ENCODE measurements at regions not wholly inside any gene's neighbourhood (a gene's known extent, or its start where the extent isn't known, plus 50 kb on each side); places are given as distances from the start of the nearest gene placed in this dataset.

DNA sequence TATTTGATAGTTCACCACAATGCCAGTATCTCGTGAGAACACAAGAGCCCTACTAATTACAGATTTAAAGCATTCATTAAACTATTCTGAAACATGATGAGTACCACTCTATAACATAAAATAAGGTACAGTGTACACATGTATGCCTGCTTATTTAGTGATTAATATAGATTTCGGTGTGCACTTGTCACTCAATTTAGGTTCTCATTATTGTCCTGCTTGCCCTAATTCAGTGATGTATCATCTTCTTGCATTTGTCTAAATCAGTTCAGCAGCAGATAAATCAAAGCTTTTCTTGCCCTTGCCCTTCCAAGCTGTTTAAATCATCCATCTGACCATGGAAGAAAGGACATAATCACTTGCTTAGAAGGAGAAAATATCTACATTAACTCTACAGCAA lies 359.7 kb downstream of the GXYLT1 start:
- Histone ChIP-seq H3K4me3 (ENCODE audit: extremely low read depth, insufficient read depth, low read length, poor library complexity, severe bottlenecking) (no peak overlapping the region), H3K9me3 (ENCODE audit: control insufficient read depth, low read length) (no peaks in the 10 kb centered on the region), H3K36me3 (ENCODE audit: control insufficient read depth, insufficient read depth, low read length) (no peaks in the 10 kb centered on the region), H3K4me1 (ENCODE audit: control insufficient read depth, insufficient read depth, low read length, poor library complexity, severe bottlenecking) (no peaks in the 10 kb centered on the region), H3K27ac (ENCODE audit: low read depth, low read length, severe bottlenecking) (no peak overlapping the region)
- WGBS, 2 experiments (ENCODE audit: insufficient coverage in 2 of 2), result 86% methylated on average over 1 of the region's 2 CpGs; no CpG with 5 or more reads in 1 of the 2 experiments

DNA sequence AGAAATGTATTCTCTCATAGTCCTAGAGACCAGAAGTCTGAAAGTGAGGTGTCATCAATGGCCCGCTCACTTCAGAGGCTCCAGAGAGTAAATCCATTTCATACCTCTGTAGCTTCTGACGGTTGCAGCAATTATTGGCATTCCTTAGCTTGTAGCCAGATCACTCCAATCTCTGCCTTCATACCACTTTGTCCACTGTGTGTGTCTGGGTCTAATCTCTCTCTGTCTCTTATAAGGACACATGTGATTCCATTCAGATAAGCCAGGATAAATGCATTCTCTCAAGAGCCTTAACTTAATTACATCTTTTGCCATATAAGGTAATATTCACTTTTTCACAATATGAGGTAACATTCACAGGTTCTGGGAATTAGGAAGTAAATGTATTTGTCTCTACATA lies 365.7 kb downstream of the GXYLT1 start:
- Histone ChIP-seq H3K36me3 (ENCODE audit: control insufficient read depth, insufficient read depth, low read length) (no peaks in the 10 kb centered on the region), H3K4me3 (ENCODE audit: extremely low read depth, insufficient read depth, low read length, poor library complexity, severe bottlenecking) (no peak overlapping the region), H3K4me1 (ENCODE audit: control insufficient read depth, insufficient read depth, low read length, poor library complexity, severe bottlenecking) (peaks cover 14% of the 10 kb centered on the region), H3K27ac (ENCODE audit: low read depth, low read length, severe bottlenecking) (no peak overlapping the region), H3K9me3 (ENCODE audit: control insufficient read depth, low read length) (no peaks in the 10 kb centered on the region)
- WGBS, 2 experiments (ENCODE audit: insufficient coverage in 2 of 2), result 88 to 100% methylated on average over 1 to 2 of the region's 2 CpGs

DNA sequence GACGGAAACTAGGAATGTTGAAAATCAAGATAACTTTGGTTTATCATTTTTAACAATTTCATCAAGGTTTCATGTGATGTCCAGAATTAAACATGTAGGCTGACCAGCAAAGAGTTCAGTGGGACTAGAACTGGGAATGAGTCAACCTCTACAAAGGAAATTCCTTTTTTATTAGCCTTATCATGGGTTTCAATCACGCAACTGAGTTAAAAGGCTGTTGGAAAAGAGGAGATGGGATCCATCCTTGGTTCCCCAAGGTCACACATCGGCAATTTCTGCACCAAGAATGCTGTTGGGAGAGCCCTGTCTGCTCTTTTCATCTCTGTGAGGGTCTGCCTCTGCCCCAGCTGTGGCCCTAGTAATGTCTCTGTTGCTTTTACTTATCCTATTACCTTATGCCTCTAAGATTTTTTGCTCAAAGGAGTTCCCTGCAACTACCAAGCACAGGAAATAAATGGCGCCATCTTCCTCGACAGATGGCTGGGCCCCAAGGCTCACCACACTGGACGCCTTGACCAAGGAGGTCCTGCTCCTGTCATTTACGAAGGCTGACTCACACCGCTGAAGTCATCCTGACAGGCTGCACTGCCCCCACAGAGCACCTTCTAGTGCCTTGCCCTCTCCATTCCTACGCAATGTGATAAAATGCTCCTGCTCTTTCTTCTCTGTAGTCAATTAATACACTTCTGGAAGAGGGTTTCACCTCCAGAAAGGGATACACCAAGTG lies 367.4 kb downstream of the GXYLT1 start:
- Histone ChIP-seq H3K27ac (ENCODE audit: low read depth, low read length, severe bottlenecking) (no peak overlapping the region), H3K4me1 (ENCODE audit: control insufficient read depth, insufficient read depth, low read length, poor library complexity, severe bottlenecking) (peaks cover 14% of the 10 kb centered on the region), H3K9me3 (ENCODE audit: control insufficient read depth, low read length) (no peaks in the 10 kb centered on the region), H3K4me3 (ENCODE audit: extremely low read depth, insufficient read depth, low read length, poor library complexity, severe bottlenecking) (no peak overlapping the region), H3K36me3 (ENCODE audit: control insufficient read depth, insufficient read depth, low read length) (no peaks in the 10 kb centered on the region)
- WGBS, 2 experiments (ENCODE audit: insufficient coverage in 2 of 2), result 83 to 88% methylated on average over 7 to 8 of the region's 9 CpGs

DNA sequence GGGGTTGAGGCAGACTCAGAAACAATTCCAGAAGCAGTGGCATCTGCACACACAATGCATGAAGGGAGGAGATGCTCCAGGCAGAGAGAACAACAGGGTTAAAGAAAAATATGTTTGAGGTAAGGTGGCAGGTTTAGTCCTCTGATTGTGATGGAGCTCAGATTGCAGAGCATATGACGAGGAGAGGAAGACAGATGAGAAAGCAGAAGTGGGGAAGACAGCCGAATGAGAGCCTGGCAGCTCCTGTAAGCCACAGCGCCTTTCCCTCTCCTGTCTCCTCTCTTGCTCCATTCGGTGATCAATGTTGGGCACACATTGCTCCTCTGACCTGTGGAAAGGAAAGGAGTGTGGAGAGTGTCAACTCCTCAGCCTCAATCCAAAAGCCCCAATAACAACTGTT lies 372.2 kb downstream of the GXYLT1 start:
- Histone ChIP-seq H3K27ac (ENCODE audit: low read depth, low read length, severe bottlenecking) (no peak overlapping the region), H3K4me3 (ENCODE audit: extremely low read depth, insufficient read depth, low read length, poor library complexity, severe bottlenecking) (no peak overlapping the region), H3K36me3 (ENCODE audit: control insufficient read depth, insufficient read depth, low read length) (no peaks in the 10 kb centered on the region), H3K4me1 (ENCODE audit: control insufficient read depth, insufficient read depth, low read length, poor library complexity, severe bottlenecking) (peaks cover 12% of the 10 kb centered on the region), H3K9me3 (ENCODE audit: control insufficient read depth, low read length) (no peaks in the 10 kb centered on the region)
- WGBS, 2 experiments (ENCODE audit: insufficient coverage in 2 of 2), result 92 to 100% methylated on average over 1 of the region's 4 CpGs

DNA sequence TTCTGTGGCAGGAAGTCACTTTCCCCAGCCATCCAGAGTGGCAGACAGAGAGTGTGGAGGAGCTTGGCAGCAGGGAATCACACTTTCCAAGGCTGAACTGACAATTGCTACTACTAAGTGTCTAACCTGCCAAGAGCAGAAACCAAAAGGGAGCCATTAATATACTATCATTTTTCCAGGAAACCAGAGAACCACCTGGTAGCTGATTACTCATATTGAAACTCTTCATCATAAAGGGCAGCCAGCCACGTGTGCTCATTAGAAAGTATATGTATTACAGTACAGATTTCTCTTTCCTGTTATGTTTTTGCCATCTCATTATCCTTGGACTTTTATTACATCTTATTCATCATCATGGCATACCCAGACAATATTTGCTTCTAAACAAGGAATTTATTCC lies 374.9 kb downstream of the GXYLT1 start:
- Histone ChIP-seq H3K4me1 (ENCODE audit: control insufficient read depth, insufficient read depth, low read length, poor library complexity, severe bottlenecking) (no peaks in the 10 kb centered on the region), H3K36me3 (ENCODE audit: control insufficient read depth, insufficient read depth, low read length) (no peaks in the 10 kb centered on the region), H3K4me3 (ENCODE audit: extremely low read depth, insufficient read depth, low read length, poor library complexity, severe bottlenecking) (no peak overlapping the region), H3K27ac (ENCODE audit: low read depth, low read length, severe bottlenecking) (no peak overlapping the region), H3K9me3 (ENCODE audit: control insufficient read depth, low read length) (no peaks in the 10 kb centered on the region)
- no CpG with 5 or more reads among the region's 1 CpG for WGBS, 2 experiments (ENCODE audit: insufficient coverage in 2 of 2)

DNA sequence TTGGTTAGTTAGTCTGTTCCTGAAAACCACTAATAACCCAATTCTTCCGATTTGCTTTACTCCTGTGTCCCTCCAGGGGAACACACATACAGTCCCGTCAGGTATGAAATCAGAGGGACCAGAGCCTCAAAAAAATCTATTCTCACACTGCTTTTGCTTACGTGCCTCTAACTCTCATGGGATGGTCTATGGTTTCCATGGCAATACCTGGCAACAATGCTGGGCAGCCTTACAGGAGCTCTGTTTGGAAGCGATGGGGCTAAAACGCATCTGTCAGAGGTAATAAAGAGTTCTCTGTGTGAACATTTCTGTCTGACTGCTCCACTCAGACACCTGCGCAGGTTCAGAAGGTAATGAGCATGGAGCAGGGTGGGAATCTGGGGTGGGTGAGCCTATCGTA lies 376.2 kb downstream of the GXYLT1 start:
- no peaks in the 10 kb centered on the region for H3K9me3 ChIP-seq (ENCODE audit: control insufficient read depth, low read length)
- H3K27ac ChIP-seq (ENCODE audit: low read depth, low read length, severe bottlenecking), result no peak overlapping the region
- WGBS, 2 experiments (ENCODE audit: insufficient coverage in 2 of 2), result 90 to 95% methylated on average over 5 to 7 of the region's 7 CpGs
- H3K36me3 ChIP-seq (ENCODE audit: control insufficient read depth, insufficient read depth, low read length), result no peaks in the 10 kb centered on the region
- H3K4me1 ChIP-seq (ENCODE audit: control insufficient read depth, insufficient read depth, low read length, poor library complexity, severe bottlenecking), result no peaks in the 10 kb centered on the region
- no peak overlapping the region for H3K4me3 ChIP-seq (ENCODE audit: extremely low read depth, insufficient read depth, low read length, poor library complexity, severe bottlenecking)

DNA sequence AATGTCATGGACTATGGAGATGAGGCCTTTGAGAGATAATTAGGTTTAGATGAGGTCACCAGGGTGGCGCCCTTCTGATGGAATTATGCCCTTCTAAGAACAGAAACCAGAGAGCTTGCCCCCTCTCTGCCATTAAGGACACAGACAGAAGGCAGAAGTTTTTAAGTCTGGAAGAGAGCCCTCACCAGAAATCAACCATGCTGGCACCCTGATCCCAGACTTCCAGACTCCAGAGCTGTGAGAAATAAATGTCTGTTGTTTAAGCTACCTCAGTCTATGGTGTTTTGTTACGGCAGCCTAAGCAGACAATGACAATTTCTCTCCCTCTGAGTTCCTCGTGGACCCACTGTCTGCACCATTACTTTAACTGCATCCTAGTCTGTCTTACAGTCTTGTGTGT lies 382.0 kb downstream of the GXYLT1 start:
- no peak overlapping the region for H3K4me3 ChIP-seq (ENCODE audit: extremely low read depth, insufficient read depth, low read length, poor library complexity, severe bottlenecking)
- H3K4me1 ChIP-seq (ENCODE audit: control insufficient read depth, insufficient read depth, low read length, poor library complexity, severe bottlenecking), result no peaks in the 10 kb centered on the region
- no peaks in the 10 kb centered on the region for H3K9me3 ChIP-seq (ENCODE audit: control insufficient read depth, low read length)
- H3K36me3 ChIP-seq (ENCODE audit: control insufficient read depth, insufficient read depth, low read length), result no peaks in the 10 kb centered on the region
- H3K27ac ChIP-seq (ENCODE audit: low read depth, low read length, severe bottlenecking), result no peak overlapping the region
- no CpG with 5 or more reads among the region's 3 CpGs for WGBS, 2 experiments (ENCODE audit: insufficient coverage in 2 of 2)

DNA sequence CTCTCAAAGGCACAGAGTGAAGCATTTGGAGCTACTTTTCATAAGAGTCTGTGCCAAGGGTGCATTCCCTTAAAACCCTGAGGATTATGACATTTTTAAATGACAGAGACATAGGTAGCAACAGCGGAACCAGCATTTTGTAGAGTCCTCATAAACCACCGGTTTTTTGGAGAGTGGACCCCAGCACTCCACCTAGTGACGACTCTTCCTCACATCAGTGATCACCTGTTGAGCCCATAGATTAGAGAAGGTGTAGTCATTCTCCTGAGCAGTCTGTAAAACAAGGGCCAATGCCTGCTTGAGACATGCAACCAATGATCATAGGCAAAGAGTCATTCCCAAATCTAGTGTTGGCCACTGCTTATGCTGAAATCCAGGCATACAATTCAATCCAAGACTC lies 399.1 kb downstream of the GXYLT1 start:
- 74 to 91% methylated on average over 3 of the region's 3 CpGs for WGBS, 2 experiments (ENCODE audit: insufficient coverage in 2 of 2)
- no peak overlapping the region for H3K4me3 ChIP-seq (ENCODE audit: extremely low read depth, insufficient read depth, low read length, poor library complexity, severe bottlenecking)
- H3K27ac ChIP-seq (ENCODE audit: low read depth, low read length, severe bottlenecking), result no peak overlapping the region
- no peaks in the 10 kb centered on the region for H3K4me1 ChIP-seq (ENCODE audit: control insufficient read depth, insufficient read depth, low read length, poor library complexity, severe bottlenecking)
- no peaks in the 10 kb centered on the region for H3K36me3 ChIP-seq (ENCODE audit: control insufficient read depth, insufficient read depth, low read length)
- H3K9me3 ChIP-seq (ENCODE audit: control insufficient read depth, low read length), result no peaks in the 10 kb centered on the region

DNA sequence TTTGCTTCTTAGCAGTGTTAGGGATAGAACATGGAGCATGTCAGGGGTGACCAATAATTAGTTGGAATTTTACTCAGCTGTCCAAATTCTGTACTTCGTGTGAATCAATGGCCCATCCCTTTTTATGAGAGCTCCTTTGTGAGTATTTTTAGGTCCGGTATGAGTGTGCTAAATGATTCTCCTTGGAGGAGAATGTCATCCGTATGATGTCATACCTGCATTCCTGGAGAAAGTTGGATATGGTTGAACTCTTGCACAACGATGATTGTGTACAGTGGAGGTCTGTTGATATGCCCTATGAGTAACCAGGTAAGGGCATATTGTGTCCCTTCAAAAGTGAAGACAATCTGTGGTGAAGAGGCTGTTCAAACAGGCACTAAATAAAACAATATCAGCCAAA lies 400.8 kb downstream of the GXYLT1 start:
- Histone ChIP-seq H3K9me3 (ENCODE audit: control insufficient read depth, low read length) (no peaks in the 10 kb centered on the region), H3K4me1 (ENCODE audit: control insufficient read depth, insufficient read depth, low read length, poor library complexity, severe bottlenecking) (no peaks in the 10 kb centered on the region), H3K36me3 (ENCODE audit: control insufficient read depth, insufficient read depth, low read length) (no peaks in the 10 kb centered on the region), H3K4me3 (ENCODE audit: extremely low read depth, insufficient read depth, low read length, poor library complexity, severe bottlenecking) (no peak overlapping the region), H3K27ac (ENCODE audit: low read depth, low read length, severe bottlenecking) (no peak overlapping the region)
- 85 to 89% methylated on average over 4 of the region's 4 CpGs for WGBS, 2 experiments (ENCODE audit: insufficient coverage in 2 of 2)

DNA sequence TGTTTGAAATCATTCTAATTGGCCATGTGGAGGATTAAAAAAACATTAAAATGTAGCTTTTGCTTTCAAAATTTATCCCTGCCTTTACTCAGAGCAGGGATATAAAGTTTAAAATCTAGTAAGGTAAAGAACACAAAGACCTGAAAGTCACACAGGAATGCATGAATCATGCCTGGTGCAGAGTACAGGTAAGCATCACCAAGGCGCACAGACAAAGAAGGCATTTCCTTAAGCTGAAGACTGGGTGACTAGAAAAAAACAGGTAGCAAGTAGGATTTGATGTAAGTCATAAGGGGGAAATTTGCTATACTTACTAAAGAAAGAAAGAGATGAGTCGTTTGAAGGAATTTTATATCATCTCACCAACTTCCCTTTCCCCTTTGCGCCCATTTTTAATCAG lies 405.6 kb downstream of the GXYLT1 start:
- Histone ChIP-seq H3K27ac (ENCODE audit: low read depth, low read length, severe bottlenecking) (no peak overlapping the region), H3K4me1 (ENCODE audit: control insufficient read depth, insufficient read depth, low read length, poor library complexity, severe bottlenecking) (no peaks in the 10 kb centered on the region), H3K4me3 (ENCODE audit: extremely low read depth, insufficient read depth, low read length, poor library complexity, severe bottlenecking) (no peak overlapping the region), H3K36me3 (ENCODE audit: control insufficient read depth, insufficient read depth, low read length) (no peaks in the 10 kb centered on the region), H3K9me3 (ENCODE audit: control insufficient read depth, low read length) (no peaks in the 10 kb centered on the region)
- 83 to 100% methylated on average over 1 of the region's 3 CpGs for WGBS, 2 experiments (ENCODE audit: insufficient coverage in 2 of 2)

DNA sequence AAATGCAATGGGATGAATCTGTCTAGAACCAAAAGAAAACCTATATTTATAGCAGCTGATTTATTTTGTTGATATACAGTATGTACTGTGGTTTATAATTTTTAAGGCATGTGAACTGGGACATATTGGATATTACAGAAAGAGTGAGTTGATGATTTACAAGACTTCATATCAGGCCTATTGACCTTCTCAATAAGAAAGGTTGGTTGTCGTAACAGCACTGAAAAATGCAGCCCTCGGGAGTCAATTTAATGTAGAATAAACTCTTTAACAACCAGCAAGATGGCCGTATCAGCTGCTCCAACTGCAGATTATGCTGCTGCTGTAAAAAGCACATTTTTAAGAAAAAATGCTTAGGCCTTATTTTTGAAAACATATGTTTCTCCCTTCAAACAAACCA lies 407.3 kb downstream of the GXYLT1 start:
- WGBS, 2 experiments (ENCODE audit: insufficient coverage in 2 of 2), result 89% methylated on average over 3 of the region's 3 CpGs; no CpG with 5 or more reads in 1 of the 2 experiments
- Histone ChIP-seq H3K9me3 (ENCODE audit: control insufficient read depth, low read length) (no peaks in the 10 kb centered on the region), H3K4me1 (ENCODE audit: control insufficient read depth, insufficient read depth, low read length, poor library complexity, severe bottlenecking) (no peaks in the 10 kb centered on the region), H3K4me3 (ENCODE audit: extremely low read depth, insufficient read depth, low read length, poor library complexity, severe bottlenecking) (no peak overlapping the region), H3K36me3 (ENCODE audit: control insufficient read depth, insufficient read depth, low read length) (no peaks in the 10 kb centered on the region), H3K27ac (ENCODE audit: low read depth, low read length, severe bottlenecking) (no peak overlapping the region)

Data from mesodermal cell (in vitro differentiated cells).